Chondrocyte (in vitro differentiated cells): ENCODE measurements at regions not wholly inside any gene's neighbourhood (a gene's known extent, or its start where the extent isn't known, plus 50 kb on each side); places are given as distances from the start of the nearest gene placed in this dataset.

Experiments
- DNase-seq: peaks from one replicate; pipeline ENCODE4 v3.0.0; 2021; ENCODE audit warnings: mixed read lengths, low spot score
- H3K27ac Mint-ChIP-seq: one replicate; pipeline ENCODE4 v1.8.0; 2021; ENCODE audit warnings: mild to moderate bottlenecking, moderate library complexity, mixed read lengths; ENCODE audit not compliant: unreplicated experiment
- H3K27me3 Mint-ChIP-seq: 2 replicates; pipeline ENCODE4 v1.8.0; 2021; ENCODE audit warnings: low read depth, mixed read lengths
- H3K36me3 Mint-ChIP-seq: 2 replicates; pipeline ENCODE4 v1.8.0; 2021; ENCODE audit warnings: low read depth, mixed read lengths
- H3K4me1 Mint-ChIP-seq: 2 replicates; pipeline ENCODE4 v1.8.0; 2021; ENCODE audit warnings: low read depth, mild to moderate bottlenecking, mixed read lengths
- H3K4me3 Mint-ChIP-seq: one replicate; pipeline ENCODE4 v1.8.0; 2021; ENCODE audit warnings: mild to moderate bottlenecking, moderate library complexity, mixed read lengths; ENCODE audit not compliant: unreplicated experiment
- H3K9me3 Mint-ChIP-seq: 2 replicates; pipeline ENCODE4 v1.8.0; 2021; ENCODE audit warnings: low read depth, mixed read lengths
- TF ChIP-seq, protein P1 (sequence below): fragments of 200-600 bp; sonication (generic); IDR thresholded peaks from 2 replicates; pipeline ENCODE4 v1.5.0; 2021; ENCODE audit warnings: antibody characterized with exemption, mild to moderate bottlenecking, moderate library complexity

DNA sequence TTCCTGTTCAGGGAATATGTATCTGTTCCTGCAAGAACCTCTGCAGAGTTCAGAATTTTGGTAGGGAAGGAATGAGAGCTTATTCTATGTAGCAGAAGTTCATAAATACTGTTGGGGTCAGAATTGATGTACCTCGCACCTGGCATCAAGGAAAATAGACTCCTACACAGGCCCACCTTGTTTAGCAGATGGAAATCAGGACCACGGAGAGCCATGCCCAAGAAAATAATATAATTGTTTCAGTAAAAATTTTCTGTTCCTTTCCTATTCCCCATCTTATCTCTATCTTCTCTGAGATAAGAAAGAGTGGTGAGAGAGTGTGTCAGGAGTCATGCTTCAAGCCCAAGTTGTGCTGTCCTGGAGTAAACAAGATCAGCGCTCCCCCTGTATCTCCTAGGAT is 404.7 kb upstream of the UBE2E2 start:
- Mint-ChIP-seq H3K4me1 (no peaks in the 10 kb centered on the region), H3K9me3 (peaks cover 2% of the 10 kb centered on the region), H3K4me3 (no peak overlapping the region), H3K27me3 (peaks cover 2% of the 10 kb centered on the region), H3K27ac (no peak overlapping the region), H3K36me3 (no peaks in the 10 kb centered on the region)
- DNase-seq: no peak
- TF ChIP-seq, protein P1, sequence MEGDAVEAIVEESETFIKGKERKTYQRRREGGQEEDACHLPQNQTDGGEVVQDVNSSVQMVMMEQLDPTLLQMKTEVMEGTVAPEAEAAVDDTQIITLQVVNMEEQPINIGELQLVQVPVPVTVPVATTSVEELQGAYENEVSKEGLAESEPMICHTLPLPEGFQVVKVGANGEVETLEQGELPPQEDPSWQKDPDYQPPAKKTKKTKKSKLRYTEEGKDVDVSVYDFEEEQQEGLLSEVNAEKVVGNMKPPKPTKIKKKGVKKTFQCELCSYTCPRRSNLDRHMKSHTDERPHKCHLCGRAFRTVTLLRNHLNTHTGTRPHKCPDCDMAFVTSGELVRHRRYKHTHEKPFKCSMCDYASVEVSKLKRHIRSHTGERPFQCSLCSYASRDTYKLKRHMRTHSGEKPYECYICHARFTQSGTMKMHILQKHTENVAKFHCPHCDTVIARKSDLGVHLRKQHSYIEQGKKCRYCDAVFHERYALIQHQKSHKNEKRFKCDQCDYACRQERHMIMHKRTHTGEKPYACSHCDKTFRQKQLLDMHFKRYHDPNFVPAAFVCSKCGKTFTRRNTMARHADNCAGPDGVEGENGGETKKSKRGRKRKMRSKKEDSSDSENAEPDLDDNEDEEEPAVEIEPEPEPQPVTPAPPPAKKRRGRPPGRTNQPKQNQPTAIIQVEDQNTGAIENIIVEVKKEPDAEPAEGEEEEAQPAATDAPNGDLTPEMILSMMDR: no peak

DNA sequence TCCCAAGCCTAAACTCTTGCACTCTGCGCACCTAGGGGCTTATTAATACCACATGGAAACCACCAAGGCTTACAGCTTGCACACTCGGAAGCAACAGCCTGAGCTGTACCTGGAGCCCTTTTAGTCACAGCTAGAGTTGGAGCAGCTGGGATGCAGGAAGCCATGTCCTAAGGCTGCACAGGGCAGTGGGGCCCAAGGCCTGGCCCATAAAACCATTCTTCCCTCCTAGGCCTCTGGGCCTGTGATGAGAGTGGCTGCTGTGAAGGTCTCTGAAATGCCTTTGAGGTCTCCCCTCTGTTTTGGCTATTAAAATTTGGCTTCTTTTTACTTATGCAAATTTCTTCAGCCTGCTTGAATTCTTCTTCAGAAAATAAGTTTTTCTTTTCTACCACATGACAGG is 383.9 kb upstream of the UBE2E2 start:
- Mint-ChIP-seq H3K36me3 (no peaks in the 10 kb centered on the region), H3K4me1 (no peaks in the 10 kb centered on the region), H3K27me3 (peaks cover 2% of the 10 kb centered on the region), H3K4me3 (no peak overlapping the region), H3K27ac (no peak overlapping the region), H3K9me3 (peaks cover 3% of the 10 kb centered on the region)
- TF ChIP-seq, protein P1: no peak
- no peak for DNase-seq

DNA sequence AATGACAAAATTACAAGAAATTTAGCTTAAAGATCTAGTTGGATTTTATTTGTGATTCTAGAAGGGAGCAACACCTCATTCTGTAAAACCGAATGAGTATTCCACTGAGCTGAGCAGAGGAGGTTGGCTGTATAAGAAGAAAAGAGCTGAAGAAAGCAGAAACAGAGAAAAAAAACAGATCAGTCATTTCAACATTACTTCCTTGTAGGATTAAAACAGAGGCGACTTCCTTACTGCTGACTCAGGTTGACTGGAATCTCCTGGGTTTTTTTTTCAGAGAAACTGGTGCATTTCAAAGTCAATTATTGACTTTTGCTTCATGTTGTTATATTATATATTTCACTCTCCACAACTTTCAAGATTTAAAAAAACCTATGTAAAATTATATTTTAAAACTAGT is 368.1 kb upstream of the UBE2E2 start:
- peaks cover 2% of the 10 kb centered on the region for H3K9me3 Mint-ChIP-seq
- TF ChIP-seq, protein P1: no peak
- no peak overlapping the region for H3K4me3 Mint-ChIP-seq
- H3K27me3 Mint-ChIP-seq: peaks cover 10% of the 10 kb centered on the region
- H3K36me3 Mint-ChIP-seq: no peaks in the 10 kb centered on the region
- no peak overlapping the region for H3K27ac Mint-ChIP-seq
- no peak for DNase-seq
- peaks cover 4% of the 10 kb centered on the region for H3K4me1 Mint-ChIP-seq

DNA sequence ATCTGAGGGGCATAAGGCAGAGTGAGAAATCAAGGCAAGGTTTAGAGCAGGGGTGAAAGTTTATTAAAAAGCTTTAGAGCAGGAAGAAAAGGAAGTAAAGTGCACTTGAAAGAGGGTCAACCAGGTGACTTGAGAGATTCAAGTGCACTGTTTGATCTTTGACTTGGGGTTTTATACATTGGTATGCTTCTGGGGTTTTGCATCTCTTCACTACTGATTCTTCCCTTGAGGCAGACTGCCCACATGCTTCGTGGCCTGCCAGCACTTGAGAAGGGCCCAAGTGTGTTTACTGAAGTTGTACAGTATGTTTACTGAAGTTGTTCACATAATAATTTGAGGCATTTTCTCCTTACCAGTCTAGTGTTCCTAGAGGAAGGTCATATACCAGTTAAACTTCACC is 367.0 kb upstream of the UBE2E2 start:
- Mint-ChIP-seq H3K27ac (no peak overlapping the region), H3K4me3 (no peak overlapping the region), H3K4me1 (peaks cover 4% of the 10 kb centered on the region), H3K27me3 (peaks cover 6% of the 10 kb centered on the region), H3K9me3 (peaks cover 6% of the 10 kb centered on the region), H3K36me3 (no peaks in the 10 kb centered on the region)
- DNase-seq: no peak
- TF ChIP-seq, protein P1: no peak

DNA sequence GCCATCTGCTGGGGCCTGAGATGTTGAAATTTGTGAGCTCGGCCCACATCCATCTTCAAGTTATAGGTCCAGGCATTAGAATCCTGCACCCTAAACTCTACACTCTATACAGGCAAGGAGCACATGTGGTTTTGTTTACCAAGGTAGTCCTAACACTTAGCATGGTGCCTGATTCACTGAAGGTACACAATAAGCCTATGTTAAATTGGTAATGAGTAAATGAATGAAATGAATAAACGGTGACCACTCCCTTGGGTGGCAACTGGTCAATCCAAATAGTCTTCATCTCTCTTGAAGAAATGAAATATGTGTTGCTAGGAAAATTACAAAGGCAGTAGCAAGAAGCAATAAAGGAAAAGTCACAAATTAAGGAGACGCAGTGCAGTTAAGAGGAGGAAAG is 359.3 kb upstream of the UBE2E2 start:
- TF ChIP-seq, protein P1: no peak
- Mint-ChIP-seq H3K36me3 (no peaks in the 10 kb centered on the region), H3K4me3 (no peak overlapping the region), H3K4me1 (no peaks in the 10 kb centered on the region), H3K9me3 (peaks cover 5% of the 10 kb centered on the region), H3K27me3 (no peaks in the 10 kb centered on the region), H3K27ac (no peak overlapping the region)
- DNase-seq: no peak
